ENCODE measurements at regions not wholly inside any gene's neighbourhood (a gene's known extent, or its start where the extent isn't known, plus 50 kb on each side); places are given as distances from the start of the nearest gene placed in this dataset.

DNA sequence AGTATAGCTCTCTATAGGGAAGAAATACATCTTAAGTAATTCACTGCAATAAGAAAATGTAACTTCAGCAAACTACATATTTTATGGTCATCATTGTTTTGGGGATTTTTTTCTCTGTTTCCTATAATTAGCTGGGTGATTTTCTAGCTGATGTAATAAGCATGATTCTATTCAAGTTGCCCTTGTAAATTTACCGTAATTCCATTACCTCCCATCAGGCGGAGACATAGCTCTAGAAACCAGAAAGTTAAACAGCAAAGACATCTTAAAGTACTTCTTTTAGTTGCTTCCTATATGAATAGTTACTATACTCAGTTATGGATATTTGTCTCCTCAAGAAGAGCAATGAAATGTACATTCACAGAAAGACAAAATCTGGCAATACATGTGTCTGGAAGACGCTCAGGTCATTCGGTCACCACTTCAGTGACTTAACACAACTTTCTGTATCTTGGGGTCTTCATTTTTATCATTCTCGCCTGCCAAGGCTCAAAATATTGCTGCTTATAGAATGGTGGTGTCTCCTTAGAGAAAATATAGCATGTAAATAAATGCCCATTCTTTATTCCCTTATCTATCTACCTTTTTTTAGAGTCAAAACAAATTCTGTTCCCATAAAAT is 239.9 kb upstream of the ZC3H12C start:
- POLR2A ChIA-PET: no interaction called here
- DNase-seq (ENCODE audit: low read depth, low spot score): peak; percentile 63
- Histone ChIP-seq H3K9me3 (ENCODE audit: control insufficient read depth, insufficient read depth, low read length) (no peaks in the 10 kb centered on the region), H3K4me3 (ENCODE audit: low read depth, low read length) (no peak overlapping the region), H3K27me3 (ENCODE audit: control insufficient read depth, insufficient read depth, low read length) (no peaks in the 10 kb centered on the region), H3K27ac (ENCODE audit: low read depth, low read length) (no peak overlapping the region)
- TF ChIP-seq, protein P1, sequence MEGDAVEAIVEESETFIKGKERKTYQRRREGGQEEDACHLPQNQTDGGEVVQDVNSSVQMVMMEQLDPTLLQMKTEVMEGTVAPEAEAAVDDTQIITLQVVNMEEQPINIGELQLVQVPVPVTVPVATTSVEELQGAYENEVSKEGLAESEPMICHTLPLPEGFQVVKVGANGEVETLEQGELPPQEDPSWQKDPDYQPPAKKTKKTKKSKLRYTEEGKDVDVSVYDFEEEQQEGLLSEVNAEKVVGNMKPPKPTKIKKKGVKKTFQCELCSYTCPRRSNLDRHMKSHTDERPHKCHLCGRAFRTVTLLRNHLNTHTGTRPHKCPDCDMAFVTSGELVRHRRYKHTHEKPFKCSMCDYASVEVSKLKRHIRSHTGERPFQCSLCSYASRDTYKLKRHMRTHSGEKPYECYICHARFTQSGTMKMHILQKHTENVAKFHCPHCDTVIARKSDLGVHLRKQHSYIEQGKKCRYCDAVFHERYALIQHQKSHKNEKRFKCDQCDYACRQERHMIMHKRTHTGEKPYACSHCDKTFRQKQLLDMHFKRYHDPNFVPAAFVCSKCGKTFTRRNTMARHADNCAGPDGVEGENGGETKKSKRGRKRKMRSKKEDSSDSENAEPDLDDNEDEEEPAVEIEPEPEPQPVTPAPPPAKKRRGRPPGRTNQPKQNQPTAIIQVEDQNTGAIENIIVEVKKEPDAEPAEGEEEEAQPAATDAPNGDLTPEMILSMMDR (IDR thresholded peaks at IDR 0.05; ENCODE audit: low read depth, low read length): peak; percentile 83
- CTCF ChIA-PET: interaction anchor here (0.6 to 6.2 kb wide), 19 partner anchors 11 to 1155 kb away, joined by 3 to 115 read pairs (median 3); no protein-coding TSS in a partner anchor

DNA sequence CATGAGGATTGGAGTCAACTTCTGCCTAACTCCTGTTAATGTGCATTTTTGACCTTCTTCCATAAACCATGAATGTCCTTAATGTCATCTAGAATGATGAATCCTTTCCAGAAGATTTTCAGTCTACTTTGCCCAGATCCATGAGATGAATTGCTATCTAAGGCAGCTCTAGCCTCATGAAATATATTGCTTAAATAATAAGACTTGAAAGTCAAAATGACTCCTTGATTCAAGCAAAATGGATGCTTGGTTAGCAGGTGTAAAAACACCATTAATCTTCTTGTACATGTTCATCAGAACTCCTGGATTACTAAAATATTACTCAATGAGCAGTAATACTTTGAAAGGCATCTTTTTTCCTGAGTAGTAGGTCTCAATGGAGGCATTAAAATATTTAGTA is 238.5 kb upstream of the ZC3H12C start:
- no peaks in the 10 kb centered on the region for H3K9me3 ChIP-seq (ENCODE audit: control insufficient read depth, insufficient read depth, low read length)
- TF ChIP-seq, protein P1 (IDR thresholded peaks at IDR 0.05; ENCODE audit: low read depth, low read length): no peak
- CTCF ChIA-PET: interaction anchor here (0.7 to 2.5 kb wide), 2 partner anchors 60 to 85 kb away, joined by 3 to 21 read pairs; no protein-coding TSS in a partner anchor
- no peaks in the 10 kb centered on the region for H3K27me3 ChIP-seq (ENCODE audit: control insufficient read depth, insufficient read depth, low read length)
- H3K27ac ChIP-seq (ENCODE audit: low read depth, low read length): no peak overlapping the region
- POLR2A ChIA-PET: interaction anchor here (0.9 kb wide), 1 partner anchor 86 kb away, joined by 5 read pairs; no protein-coding TSS in a partner anchor
- no peak for DNase-seq (ENCODE audit: low read depth, low spot score)
- no peak overlapping the region for H3K4me3 ChIP-seq (ENCODE audit: low read depth, low read length)

DNA sequence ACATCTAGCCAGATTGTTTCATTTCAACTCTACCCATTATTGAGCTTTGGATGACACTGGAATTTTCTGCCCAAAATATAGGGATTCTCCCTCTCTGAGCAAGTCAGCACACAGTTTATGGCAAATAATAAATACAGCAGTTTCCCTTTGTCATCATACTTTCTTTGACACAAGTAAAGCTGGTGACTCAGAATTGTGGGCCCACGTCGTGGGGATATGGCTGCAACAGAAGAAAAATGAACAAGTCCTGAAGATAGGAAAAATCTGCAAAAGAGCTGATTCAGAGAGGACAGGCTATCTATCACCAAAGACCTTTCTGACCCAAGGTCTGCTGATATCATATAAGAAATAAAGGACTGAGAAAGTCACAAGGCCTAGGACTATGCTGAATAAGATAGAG is 236.3 kb upstream of the ZC3H12C start:
- ChIA-PET POLR2A (no interaction called here), CTCF (interaction anchor here (1.7 kb wide), 1 partner anchor 83 kb away, joined by 14 read pairs; no protein-coding TSS in a partner anchor)
- H3K27me3 ChIP-seq (ENCODE audit: control insufficient read depth, insufficient read depth, low read length): no peaks in the 10 kb centered on the region
- no peak overlapping the region for H3K4me3 ChIP-seq (ENCODE audit: low read depth, low read length)
- DNase-seq (ENCODE audit: low read depth, low spot score): no peak
- no peak overlapping the region for H3K27ac ChIP-seq (ENCODE audit: low read depth, low read length)
- TF ChIP-seq, protein P1 (IDR thresholded peaks at IDR 0.05; ENCODE audit: low read depth, low read length): no peak
- no peaks in the 10 kb centered on the region for H3K9me3 ChIP-seq (ENCODE audit: control insufficient read depth, insufficient read depth, low read length)

DNA sequence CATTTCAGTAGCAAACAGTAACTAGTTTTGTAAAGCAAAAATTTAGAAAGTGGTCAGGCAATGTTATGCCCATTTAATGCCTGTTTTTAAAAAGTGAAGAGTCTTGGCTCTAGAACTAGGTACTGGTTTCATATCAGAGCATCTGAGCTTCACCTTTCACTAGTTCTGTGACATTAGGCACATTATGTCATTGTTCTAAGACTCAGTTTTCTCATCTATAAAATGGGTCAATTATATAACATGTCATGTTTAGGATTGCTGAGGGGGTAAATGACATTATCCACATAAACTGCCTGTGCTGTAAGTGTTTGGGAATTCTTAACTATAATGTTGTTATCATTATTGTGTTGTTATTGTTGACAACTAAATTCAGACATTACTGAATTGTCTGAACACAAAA is 235.6 kb upstream of the ZC3H12C start:
- Histone ChIP-seq H3K4me3 (ENCODE audit: low read depth, low read length) (no peak overlapping the region), H3K27ac (ENCODE audit: low read depth, low read length) (no peak overlapping the region), H3K27me3 (ENCODE audit: control insufficient read depth, insufficient read depth, low read length) (no peaks in the 10 kb centered on the region), H3K9me3 (ENCODE audit: control insufficient read depth, insufficient read depth, low read length) (no peaks in the 10 kb centered on the region)
- DNase-seq (ENCODE audit: low read depth, low spot score): no peak
- ChIA-PET POLR2A (no interaction called here), CTCF (interaction anchor here (1.7 kb wide), 1 partner anchor 82 kb away, joined by 14 read pairs; no protein-coding TSS in a partner anchor)
- TF ChIP-seq, protein P1 (IDR thresholded peaks at IDR 0.05; ENCODE audit: low read depth, low read length): no peak

DNA sequence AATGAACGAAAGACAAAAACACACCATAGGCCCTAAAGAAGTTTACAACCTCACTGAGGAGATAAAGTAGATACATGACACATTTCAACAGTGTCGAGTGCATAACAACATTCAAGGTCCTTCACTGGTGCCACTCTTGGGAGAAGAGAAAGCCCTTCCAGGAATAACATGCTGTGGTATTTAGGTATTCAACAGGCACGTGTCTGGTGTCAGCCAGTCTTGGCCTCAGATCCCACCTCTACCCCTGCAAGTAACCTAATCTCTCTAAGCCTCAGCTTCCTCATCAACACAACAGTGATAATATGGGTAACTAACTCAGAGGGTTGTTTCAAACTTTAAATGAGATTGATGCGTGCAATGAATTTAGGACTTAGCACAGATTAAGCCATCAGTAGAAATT is 235.0 kb upstream of the ZC3H12C start:
- TF ChIP-seq, protein P1 (IDR thresholded peaks at IDR 0.05; ENCODE audit: low read depth, low read length): no peak
- H3K9me3 ChIP-seq (ENCODE audit: control insufficient read depth, insufficient read depth, low read length): no peaks in the 10 kb centered on the region
- POLR2A ChIA-PET: no interaction called here
- DNase-seq (ENCODE audit: low read depth, low spot score): no peak
- CTCF ChIA-PET: interaction anchor here (1.7 kb wide), 1 partner anchor 82 kb away, joined by 14 read pairs; no protein-coding TSS in a partner anchor
- H3K27ac ChIP-seq (ENCODE audit: low read depth, low read length): no peak overlapping the region
- no peak overlapping the region for H3K4me3 ChIP-seq (ENCODE audit: low read depth, low read length)
- no peaks in the 10 kb centered on the region for H3K27me3 ChIP-seq (ENCODE audit: control insufficient read depth, insufficient read depth, low read length)
